Erythroblast (primary cell): ENCODE measurements at regions not wholly inside any gene's neighbourhood (a gene's known extent, or its start where the extent isn't known, plus 50 kb on each side); places are given as distances from the start of the nearest gene placed in this dataset.

Source experiments
- DNase-seq, 2 experiments: peaks; one replicate each; lab custom pipeline; 2025; lab: John Stamatoyannopoulos, UW
- GATA1 ChIP-seq: IDR thresholded peaks from 2 replicates; pipeline ENCODE4 v1.6.1; 2011; ENCODE audit warnings: low read depth, mild to moderate bottlenecking, control low read depth, low read length, moderate library complexity
- POLR2A ChIP-seq: IDR thresholded peaks from 2 replicates; pipeline ENCODE4 v1.6.1; 2011; ENCODE audit warnings: mild to moderate bottlenecking, low read length

GRCh38 chr3:135690664-135691063 is 274.9 kb upstream of the PPP2R3A start:
- no peak for DNase-seq
- TF ChIP-seq GATA1 (no peak), POLR2A (no peak)

DNA sequence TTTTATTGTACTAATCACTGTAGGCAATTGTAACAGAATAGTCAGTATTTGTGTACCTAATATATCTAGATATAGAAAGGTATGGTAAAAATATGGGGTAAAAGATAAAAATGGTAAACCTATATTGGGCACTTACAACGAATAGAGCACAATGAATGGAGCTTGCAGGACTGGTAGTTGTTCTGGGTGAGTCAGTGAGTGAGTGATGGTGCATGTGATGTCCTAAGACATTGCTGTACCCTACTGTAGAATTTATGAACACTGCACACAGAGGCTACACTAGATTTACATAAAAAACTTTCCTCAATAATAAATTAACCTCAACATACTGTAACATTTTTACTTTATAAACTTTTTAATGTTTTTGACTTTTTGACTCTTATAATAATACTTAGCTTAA is 274.3 kb upstream of the PPP2R3A start:
- TF ChIP-seq POLR2A (no peak), GATA1 (no peak)
- no peak for DNase-seq

GRCh38 chr3:135694142-135694541 is 271.4 kb upstream of the PPP2R3A start:
- DNase-seq: no peak
- TF ChIP-seq GATA1 (no peak), POLR2A (no peak)

DNA sequence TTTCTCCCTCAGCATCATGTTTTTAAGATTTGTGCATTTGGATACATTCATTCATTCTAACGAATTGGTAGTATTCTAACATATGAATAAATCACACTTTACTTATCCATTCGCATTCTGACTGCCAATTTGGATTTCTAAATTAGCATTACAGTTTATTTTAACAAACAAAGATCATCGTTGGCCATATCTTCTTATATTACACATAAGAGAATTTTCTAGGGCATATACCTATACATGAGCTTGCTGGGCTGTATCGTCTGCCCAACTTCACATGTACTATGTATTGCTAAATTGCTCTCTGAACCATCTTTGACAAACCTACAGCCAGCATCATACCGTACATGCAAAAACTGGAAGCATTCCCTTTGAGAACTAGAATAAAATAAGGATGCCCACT is 265.8 kb upstream of the PPP2R3A start:
- TF ChIP-seq POLR2A: no peak
- DNase-seq: no peak

GRCh38 chr3:135706758-135707375 is 258.7 kb upstream of the PPP2R3A start:
- no peak for DNase-seq
- no peak for TF ChIP-seq POLR2A
- TF ChIP-seq GATA1: no peak

DNA sequence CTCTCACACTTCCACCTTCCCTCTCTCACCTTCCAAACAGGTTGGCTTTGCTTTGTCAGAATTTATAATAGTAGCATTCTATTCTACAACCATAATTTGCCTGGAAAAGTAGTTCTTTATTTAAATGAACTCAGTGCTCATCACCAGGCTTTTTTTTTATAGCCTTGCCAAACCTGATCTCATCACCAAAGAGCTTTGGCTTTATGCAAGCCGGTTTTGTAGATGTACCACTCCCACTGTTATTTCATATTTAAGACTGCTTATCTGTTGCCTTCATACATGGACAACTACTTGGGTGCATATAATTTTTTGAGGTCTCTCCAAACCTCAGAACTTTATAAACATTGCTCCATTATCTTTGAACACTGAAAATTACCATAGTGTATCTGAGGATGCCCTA is 246.1 kb upstream of the PPP2R3A start:
- TF ChIP-seq POLR2A (no peak), GATA1 (no peak)

DNA sequence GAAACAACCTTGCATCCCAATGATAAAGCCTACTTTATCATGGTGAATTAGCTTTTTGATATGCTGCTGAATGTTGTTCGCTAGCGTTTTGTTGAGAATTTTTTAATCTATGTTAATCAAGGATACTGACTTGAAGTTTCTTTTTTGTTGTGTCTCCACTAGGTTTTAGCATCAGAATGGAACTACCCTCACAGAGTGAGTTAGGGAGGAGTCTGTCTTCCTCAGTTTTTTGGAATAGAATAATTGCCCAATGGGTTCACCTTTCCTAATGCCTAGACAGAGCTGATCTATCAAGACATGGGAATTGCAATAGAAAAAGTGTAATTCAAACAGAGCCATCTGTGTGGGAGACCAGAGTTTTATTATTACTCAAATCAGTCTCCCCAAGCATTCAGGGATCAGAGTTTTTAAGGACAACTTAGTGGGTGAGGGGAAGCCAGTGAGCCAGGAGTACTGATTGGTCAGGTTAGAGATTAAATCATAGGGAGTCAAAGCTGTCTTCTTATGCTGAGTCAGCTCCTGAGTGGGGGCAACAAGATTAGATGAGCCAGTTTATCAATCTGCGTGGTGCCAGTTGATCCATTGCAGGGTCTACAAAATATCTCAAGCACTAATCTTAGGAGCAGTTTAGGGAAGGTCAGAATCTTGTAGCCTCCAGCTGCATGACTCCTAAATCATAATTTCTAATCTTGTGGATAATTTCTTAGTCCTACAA is 237.4 kb upstream of the PPP2R3A start:
- DNase-seq: no peak
- TF ChIP-seq GATA1 (no peak), POLR2A (no peak)

More for the DNA sequence above, 246.1 kb upstream of the PPP2R3A start:
- DNase-seq: no peak

GRCh38 chr3:135731546-135731945 is 234.0 kb upstream of the PPP2R3A start:
- no peak for TF ChIP-seq GATA1
- TF ChIP-seq POLR2A: no peak
- no peak for DNase-seq

DNA sequence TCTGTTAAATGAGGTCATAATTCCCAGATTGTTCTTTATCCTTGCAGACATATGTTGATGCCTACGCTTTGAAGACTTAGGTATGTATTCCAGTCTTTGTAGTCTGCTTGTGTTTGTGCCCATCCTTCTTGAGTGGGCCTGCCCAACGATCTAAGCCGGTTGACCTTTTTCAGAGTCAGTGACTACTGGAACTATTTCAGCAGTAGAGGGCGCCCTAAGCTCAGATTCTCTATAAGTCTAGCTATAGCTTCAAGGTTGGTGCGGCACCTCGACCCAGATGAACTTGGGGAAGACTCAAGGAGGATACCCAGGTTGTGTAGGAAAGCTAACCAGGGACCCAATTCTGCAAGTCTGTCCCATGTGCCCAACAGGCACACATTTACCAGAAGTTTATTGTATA is 228.8 kb upstream of the PPP2R3A start:
- TF ChIP-seq POLR2A (no peak), GATA1 (no peak)
- peak; percentile 22 to 50 for DNase-seq

DNA sequence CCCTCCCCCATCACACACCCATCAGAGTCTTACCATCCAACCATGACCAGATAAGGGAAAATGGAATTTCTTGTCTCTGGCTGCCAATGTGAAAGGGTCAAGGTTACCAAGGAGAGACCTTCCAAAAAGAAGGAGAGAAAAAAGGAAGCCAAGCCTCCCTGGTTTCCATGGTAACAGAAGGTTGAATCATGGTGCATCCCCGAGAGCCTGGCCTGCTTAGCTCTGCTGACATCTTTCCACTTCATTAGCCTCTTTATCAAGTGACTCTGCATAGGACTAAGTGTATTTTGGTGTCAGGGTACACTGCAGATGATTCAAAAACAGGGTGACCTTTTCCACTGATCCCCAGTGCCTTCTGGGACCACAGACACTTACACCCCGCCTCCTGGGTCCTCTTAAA is 225.7 kb upstream of the PPP2R3A start:
- DNase-seq: no peak

DNA sequence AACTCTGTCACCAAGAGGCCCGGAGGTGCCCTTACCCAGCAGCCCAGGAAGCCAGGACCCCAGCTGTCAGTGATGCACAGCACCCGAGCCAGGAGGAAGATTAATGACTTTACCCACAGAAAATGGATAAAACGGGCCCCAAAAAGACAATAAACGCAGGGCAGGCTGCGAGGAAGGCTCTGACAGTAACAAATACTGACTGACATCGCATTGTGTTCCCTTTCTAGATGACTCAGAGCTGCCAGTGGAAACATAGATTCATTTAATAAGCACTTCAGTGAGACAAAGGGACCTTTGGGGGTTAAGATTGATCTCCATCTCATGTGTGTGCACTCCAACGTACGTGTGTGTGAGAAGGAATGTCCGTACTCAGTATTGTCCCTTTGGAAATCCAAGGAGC is 225.3 kb upstream of the PPP2R3A start:
- DNase-seq: no peak
- TF ChIP-seq POLR2A: no peak
- TF ChIP-seq GATA1: no peak

More for the DNA sequence above, 225.7 kb upstream of the PPP2R3A start:
- TF ChIP-seq POLR2A (no peak), GATA1 (no peak)

- DNase-seq: no peak
- TF ChIP-seq POLR2A (no peak), GATA1 (no peak)
These were observed 224.8 kb upstream of the PPP2R3A start for GRCh38 chr3:135740751-135741150.

- no peak for DNase-seq
- TF ChIP-seq GATA1 (no peak), POLR2A (no peak)
These were observed 213.5 kb upstream of the PPP2R3A start for GRCh38 chr3:135751991-135752390.

GRCh38 chr3:135752851-135753250 is 212.7 kb upstream of the PPP2R3A start:
- no peak for DNase-seq
- no peak for TF ChIP-seq GATA1

DNA sequence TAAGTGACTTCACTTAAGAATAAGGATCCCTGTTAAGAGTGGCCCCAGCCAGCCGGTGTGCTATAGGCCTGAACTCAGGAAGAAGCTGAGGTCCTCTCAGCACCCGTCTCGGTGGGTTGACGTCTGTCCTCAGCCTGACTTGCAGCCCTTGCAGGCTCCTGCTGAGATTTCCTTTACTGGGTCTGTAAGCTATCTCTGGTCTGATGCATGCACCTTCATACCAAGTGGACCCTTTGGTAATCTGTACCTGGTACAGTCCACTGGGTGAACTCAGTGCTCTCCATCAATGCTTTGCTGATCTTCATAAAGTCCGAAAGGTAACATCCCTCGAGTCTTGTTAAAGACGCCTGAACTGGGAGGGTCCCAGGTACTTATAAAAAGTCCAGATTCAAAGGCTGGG is 212.0 kb upstream of the PPP2R3A start:
- TF ChIP-seq GATA1: no peak
- no peak for TF ChIP-seq POLR2A
- no peak for DNase-seq
